ENCODE measurements at regions not wholly inside any gene's neighbourhood (a gene's known extent, or its start where the extent isn't known, plus 50 kb on each side); places are given as distances from the start of the nearest gene placed in this dataset.
"Not testable (repeated sequence)": the region's sequence is repeated elsewhere in the genome, so short reads cannot be mapped to it uniquely, and the experiment has no call there.

- TF ChIP-seq RFX5 (IDR thresholded peaks at IDR 0.05; ENCODE audit: low read depth, low read length) = no peak
- no peak for TF ChIP-seq STAT1 (conservative IDR thresholded peaks at IDR 0.05)
Observed at GRCh38 chr22:17284466-17284865, 65.2 kb upstream of the ADA2 start (continued).

DNA sequence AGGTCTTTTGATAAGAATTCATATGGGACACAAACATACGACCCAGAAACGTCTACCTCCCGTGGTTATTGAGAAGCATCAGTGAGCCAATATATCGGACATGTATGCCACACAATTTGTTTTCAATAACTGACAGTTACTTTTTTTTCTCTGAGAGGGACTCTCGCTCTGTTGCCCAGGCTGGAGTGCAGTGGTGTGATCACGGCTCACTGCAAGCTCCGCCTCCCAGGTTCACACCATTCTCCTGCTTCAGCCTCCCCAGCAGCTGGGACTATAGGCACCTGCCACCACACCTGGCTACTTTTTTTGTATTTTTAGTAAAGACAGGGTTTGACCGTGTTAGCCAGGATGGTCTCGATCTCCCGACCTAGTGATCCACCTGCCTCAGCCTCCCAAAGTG lies 64.6 kb upstream of the ADA2 start:
- H3K27ac ChIP-seq (ENCODE audit: control insufficient read depth, insufficient read depth); BruUV-seq (replicated peaks); H3K79me2 ChIP-seq (ENCODE audit: control insufficient read depth, insufficient read depth, low read length); intact Hi-C loops (cut with micrococcal nuclease; ENCODE audit: unreplicated experiment); H3K4me2 ChIP-seq (ENCODE audit: control insufficient read depth, insufficient read depth); H2AFZ ChIP-seq (ENCODE audit: control insufficient read depth, low read depth, low read length); H3K27me3 ChIP-seq (replicated peaks in 1 of 2; ENCODE audit: control insufficient read depth in 2 of 2, insufficient read depth in 2 of 2, low read length in 1 of 2); RAD21 ChIA-PET (ENCODE audit: unreplicated experiment); H3K9me3 ChIP-seq (replicated peaks; ENCODE audit: control insufficient read depth, insufficient read depth, low read length); in situ Hi-C loops (cut with MboI); H3K4me3 ChIP-seq; H4K20me1 ChIP-seq (ENCODE audit: control insufficient read depth, insufficient read depth); H3K36me3 ChIP-seq (ENCODE audit: control insufficient read depth in 2 of 2, insufficient read depth in 2 of 2, low read length in 1 of 2); POLR2A ChIA-PET; ATAC-seq; DNase-seq (ENCODE audit: low read depth, low spot score); FAIRE-seq; H3K9ac ChIP-seq (ENCODE audit: control insufficient read depth, insufficient read depth, low read length): not testable (repeated sequence)
- 53% methylated on average over 10 of the region's 10 CpGs for WGBS (ENCODE audit: insufficient coverage, insufficient replicate concordance, low lambda C conversion rate, missing lambda C conversion rate)
- ChIA-PET CTCF (interaction anchor here (1.9 kb wide), 1 partner anchor 15 kb away, joined by 4 read pairs; no protein-coding TSS in a partner anchor), SMC1A (ENCODE audit: uncharacterized antibody, unreplicated experiment) (interaction anchor here (0.6 kb wide), 1 partner anchor 72 kb away, joined by 3 read pairs; no protein-coding TSS in a partner anchor)
- H3K4me1 ChIP-seq (ENCODE audit: control insufficient read depth, insufficient read depth, low read length) = peaks cover 16% of the 10 kb centered on the region

DNA sequence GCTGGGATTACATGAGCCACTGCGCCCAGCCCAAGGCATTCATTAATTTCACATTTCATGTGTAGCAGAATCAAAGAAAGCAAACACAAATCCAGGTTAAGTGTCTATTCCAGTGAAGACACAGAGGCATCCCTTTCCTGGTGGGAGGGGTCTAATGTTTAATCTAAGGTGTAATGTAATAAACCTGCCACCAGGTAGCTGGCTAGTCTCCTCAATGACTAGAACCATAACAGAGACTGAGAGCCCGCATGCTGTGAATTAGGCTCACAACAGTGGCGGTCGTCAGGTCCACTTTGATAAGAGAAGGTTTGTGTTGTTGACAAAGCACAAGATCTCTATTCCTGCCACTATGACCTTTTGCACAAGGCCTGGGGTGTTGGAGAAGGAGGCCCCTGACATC lies 64.2 kb upstream of the ADA2 start:
- 95% methylated on average over 4 of the region's 4 CpGs for WGBS (ENCODE audit: insufficient coverage, insufficient replicate concordance, low lambda C conversion rate, missing lambda C conversion rate)
- FAIRE-seq (no peak), ATAC-seq (no peak), DNase-seq (ENCODE audit: low read depth, low spot score) (no peak)
- BruUV-seq (replicated peaks) = no TSS peak
- intact Hi-C loops (cut with micrococcal nuclease; ENCODE audit: unreplicated experiment) = no loop called here
- Histone ChIP-seq H3K36me3 (ENCODE audit: control insufficient read depth in 2 of 2, insufficient read depth in 2 of 2, low read length in 1 of 2) (no peaks in the 10 kb centered on the region), H2AFZ (ENCODE audit: control insufficient read depth, low read depth, low read length) (no peak overlapping the region), H4K20me1 (ENCODE audit: control insufficient read depth, insufficient read depth) (no peaks in the 10 kb centered on the region), H3K9ac (ENCODE audit: control insufficient read depth, insufficient read depth, low read length) (no peak overlapping the region), H3K79me2 (ENCODE audit: control insufficient read depth, insufficient read depth, low read length) (no peaks in the 10 kb centered on the region), H3K9me3 (replicated peaks; ENCODE audit: control insufficient read depth, insufficient read depth, low read length) (no peaks in the 10 kb centered on the region), H3K4me3 (no peak overlapping the region), H3K27me3 (replicated peaks in 1 of 2; ENCODE audit: control insufficient read depth in 2 of 2, insufficient read depth in 2 of 2, low read length in 1 of 2) (no peaks in the 10 kb centered on the region), H3K4me1 (ENCODE audit: control insufficient read depth, insufficient read depth, low read length) (peaks cover 16% of the 10 kb centered on the region), H3K4me2 (ENCODE audit: control insufficient read depth, insufficient read depth) (no peak overlapping the region), H3K27ac (ENCODE audit: control insufficient read depth, insufficient read depth) (no peak overlapping the region)
- SMC1A ChIA-PET (ENCODE audit: uncharacterized antibody, unreplicated experiment) = interaction anchor here (0.6 kb wide), 1 partner anchor 71 kb away, joined by 3 read pairs; no protein-coding TSS in a partner anchor
- in situ Hi-C loops (cut with MboI) = no loop called here
- RAD21 ChIA-PET (ENCODE audit: unreplicated experiment) = no interaction called here
- CTCF ChIA-PET = interaction anchor here (1.9 kb wide), 1 partner anchor 14 kb away, joined by 4 read pairs; no protein-coding TSS in a partner anchor
- POLR2A ChIA-PET = interaction anchor here (0.6 kb wide), 1 partner anchor 10 kb away, joined by 7 read pairs; no protein-coding TSS in a partner anchor
- TF ChIP-seq ZSCAN29 (IDR thresholded peaks at IDR 0.05) (no peak), RCOR1 (conservative IDR thresholded peaks at IDR 0.05; ENCODE audit: low read depth, low read length) (no peak), STAT3 (IDR thresholded peaks at IDR 0.05; ENCODE audit: low read depth, low read length) (no peak), CREM (IDR thresholded peaks at IDR 0.05; ENCODE audit: low read depth) (no peak), RBBP5 (conservative IDR thresholded peaks at IDR 0.05) (no peak), CHD1 (IDR thresholded peaks at IDR 0.05; ENCODE audit: low read depth, low read length) (no peak), CEBPB (IDR thresholded peaks at IDR 0.05; ENCODE audit: borderline replicate concordance in 1 of 2, low read depth in 2 of 2, low read length in 2 of 2) (no peak), LARP7 (IDR thresholded peaks at IDR 0.05) (no peak), SMAD5 (IDR thresholded peaks at IDR 0.05; ENCODE audit: low read depth) (no peak), SREBF1 (IDR thresholded peaks at IDR 0.05; ENCODE audit: low read length) (no peak), BCL11A (IDR thresholded peaks at IDR 0.05; ENCODE audit: low read depth, low read length) (no peak), JUND (IDR thresholded peaks at IDR 0.05; ENCODE audit: low read depth, low read length) (no peak)
- TF ChIP-seq, protein P1, sequence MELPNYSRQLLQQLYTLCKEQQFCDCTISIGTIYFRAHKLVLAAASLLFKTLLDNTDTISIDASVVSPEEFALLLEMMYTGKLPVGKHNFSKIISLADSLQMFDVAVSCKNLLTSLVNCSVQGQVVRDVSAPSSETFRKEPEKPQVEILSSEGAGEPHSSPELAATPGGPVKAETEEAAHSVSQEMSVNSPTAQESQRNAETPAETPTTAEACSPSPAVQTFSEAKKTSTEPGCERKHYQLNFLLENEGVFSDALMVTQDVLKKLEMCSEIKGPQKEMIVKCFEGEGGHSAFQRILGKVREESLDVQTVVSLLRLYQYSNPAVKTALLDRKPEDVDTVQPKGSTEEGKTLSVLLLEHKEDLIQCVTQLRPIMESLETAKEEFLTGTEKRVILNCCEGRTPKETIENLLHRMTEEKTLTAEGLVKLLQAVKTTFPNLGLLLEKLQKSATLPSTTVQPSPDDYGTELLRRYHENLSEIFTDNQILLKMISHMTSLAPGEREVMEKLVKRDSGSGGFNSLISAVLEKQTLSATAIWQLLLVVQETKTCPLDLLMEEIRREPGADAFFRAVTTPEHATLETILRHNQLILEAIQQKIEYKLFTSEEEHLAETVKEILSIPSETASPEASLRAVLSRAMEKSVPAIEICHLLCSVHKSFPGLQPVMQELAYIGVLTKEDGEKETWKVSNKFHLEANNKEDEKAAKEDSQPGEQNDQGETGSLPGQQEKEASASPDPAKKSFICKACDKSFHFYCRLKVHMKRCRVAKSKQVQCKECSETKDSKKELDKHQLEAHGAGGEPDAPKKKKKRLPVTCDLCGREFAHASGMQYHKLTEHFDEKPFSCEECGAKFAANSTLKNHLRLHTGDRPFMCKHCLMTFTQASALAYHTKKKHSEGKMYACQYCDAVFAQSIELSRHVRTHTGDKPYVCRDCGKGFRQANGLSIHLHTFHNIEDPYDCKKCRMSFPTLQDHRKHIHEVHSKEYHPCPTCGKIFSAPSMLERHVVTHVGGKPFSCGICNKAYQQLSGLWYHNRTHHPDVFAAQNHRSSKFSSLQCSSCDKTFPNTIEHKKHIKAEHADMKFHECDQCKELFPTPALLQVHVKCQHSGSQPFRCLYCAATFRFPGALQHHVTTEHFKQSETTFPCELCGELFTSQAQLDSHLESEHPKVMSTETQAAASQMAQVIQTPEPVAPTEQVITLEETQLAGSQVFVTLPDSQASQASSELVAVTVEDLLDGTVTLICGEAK (IDR thresholded peaks at IDR 0.05; ENCODE audit: borderline replicate concordance) = no peak

Measured in GM12878 (cell line).